ENCODE measurements at regions not wholly inside any gene's neighbourhood (a gene's known extent, or its start where the extent isn't known, plus 50 kb on each side); places are given as distances from the start of the nearest gene placed in this dataset.
"Not testable (repeated sequence)": the region's sequence is repeated elsewhere in the genome, so short reads cannot be mapped to it uniquely, and the experiment has no call there.

DNA sequence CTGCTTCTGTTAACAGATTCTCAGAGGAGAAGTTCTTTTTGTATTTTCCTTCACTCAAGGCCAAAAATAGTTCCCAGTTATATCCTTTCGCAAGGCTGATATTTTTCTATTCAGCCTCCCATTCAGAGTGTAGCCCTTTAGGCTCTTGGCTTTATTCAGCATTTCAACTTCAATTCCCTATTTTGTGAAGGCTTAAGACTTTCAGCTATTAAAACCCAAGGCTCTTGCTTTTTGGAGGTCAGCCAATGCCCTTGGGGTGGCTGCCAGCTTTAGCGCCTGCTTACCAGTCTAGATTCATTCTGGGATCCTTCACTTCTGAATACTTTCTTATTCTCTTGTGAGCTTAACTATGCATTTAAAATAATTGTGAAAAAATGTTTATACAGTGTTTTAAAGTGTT lies 57.3 kb upstream of the ADGRA3 start:
- no peak for DNase-seq

DNA sequence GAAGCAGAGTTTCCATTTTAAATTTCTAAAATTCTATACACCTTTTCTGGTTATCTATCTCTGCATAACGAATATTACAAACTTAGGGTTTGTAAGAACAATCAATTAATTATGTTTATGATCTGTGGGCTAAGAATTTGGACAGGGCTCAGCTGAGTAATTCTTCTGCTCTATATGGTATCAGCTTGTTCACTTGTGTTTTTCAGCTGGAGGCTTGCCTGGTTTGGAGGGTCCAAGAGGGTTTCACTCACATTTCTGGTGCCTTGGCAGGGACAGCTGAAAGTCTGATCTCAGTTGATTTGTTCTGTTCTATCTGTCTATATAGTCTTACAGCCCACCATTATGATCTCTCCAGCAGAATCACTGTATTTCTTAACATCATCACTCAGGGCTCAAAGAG lies 57.8 kb upstream of the ADGRA3 start:
- DNase-seq: no peak

DNA sequence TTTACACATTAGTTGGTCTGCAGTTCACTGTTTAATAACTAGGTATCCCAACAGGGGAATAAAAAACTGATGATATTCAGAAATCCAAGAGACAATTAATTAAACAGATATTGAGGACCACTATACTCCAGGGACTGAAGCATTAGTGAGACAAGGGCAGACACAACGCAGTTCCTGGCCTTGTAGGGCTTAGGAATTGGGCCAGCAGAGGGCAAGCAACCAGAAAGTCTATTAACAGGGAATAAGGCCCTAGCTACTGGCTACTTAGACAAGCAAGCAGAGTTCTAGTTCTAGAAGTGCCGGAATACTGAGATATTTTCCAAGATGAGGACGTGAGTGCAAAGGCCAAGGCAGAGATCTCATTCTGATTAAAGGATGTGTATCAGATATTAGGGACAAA lies 58.6 kb upstream of the ADGRA3 start:
- no peak for DNase-seq

DNA sequence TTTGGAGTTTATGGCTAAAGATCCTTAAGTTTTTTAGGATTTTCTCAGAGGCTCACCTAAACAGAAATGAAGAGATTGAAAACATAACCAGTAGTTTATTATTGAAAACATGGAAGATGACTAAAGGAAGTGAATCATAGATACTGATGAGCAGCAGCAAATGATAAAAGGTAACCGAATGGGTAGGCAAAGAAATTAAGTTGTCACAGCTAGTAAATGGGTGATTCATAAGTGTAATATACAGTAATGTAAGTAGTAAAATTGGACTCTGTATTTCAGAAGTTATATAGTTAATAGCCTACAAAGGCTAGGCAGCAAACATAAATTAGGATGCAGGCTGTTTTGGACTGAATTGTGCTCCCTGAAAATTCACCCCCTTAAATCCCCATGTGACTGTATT lies 59.0 kb upstream of the ADGRA3 start:
- no peak for DNase-seq

DNA sequence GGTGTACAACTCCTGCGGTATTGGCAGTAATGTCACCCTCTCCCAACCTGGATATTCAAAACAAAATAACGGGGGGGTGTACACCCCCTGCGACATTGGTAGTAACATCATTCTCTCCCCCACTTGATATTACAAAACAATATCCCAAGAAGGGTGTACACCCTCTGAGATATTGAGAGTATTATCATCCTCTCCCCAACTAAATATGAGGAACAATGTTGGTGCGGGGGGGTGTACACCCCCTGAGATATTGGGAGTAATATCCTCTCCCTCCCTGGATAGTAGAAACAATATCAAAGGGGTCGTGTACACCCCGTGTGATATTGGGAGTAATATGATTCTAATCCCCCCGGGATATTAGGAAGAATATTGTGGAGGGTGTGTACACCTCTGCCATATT lies 71.4 kb upstream of the ADGRA3 start:
- no peak for DNase-seq

DNA sequence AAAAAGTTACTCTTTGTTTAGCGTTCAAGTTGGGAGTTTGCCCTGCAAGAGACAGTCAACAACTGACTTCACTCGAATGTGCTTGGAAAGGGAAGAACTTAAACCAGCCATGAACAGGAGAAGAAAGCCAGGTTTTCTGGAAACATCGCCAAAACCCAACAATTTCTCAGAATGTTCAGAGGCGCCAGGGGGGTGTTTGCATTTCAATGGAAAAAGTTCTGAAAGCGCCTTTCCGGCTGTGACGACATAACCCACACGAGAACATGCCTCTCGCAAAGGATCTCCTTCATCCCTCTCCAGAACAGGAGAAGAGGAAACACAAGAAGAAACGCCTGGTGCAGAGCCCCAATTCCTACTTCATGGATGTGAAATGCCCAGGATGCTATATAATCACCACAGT lies 78.1 kb upstream of the ADGRA3 start:
- DNase-seq: no peak

DNA sequence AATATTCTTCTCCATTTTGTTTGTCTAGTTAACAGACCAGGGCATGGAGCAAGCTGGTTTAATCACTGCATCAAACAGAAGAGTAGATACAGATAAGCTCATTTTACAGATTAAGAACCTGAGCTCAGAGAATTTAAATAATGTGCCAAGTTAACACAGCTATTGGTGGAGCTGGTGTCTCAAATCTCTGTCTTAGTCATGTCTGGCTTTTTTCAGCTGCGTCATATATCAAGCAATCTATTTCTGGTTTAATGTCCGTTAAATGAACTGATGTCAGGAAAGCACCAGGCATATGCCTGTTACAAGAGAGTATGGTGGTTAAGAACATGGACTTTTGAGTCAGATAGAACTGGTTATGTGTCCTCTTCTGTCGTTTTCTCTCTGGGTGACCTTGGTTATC lies 79.8 kb upstream of the ADGRA3 start:
- no peak for DNase-seq

DNA sequence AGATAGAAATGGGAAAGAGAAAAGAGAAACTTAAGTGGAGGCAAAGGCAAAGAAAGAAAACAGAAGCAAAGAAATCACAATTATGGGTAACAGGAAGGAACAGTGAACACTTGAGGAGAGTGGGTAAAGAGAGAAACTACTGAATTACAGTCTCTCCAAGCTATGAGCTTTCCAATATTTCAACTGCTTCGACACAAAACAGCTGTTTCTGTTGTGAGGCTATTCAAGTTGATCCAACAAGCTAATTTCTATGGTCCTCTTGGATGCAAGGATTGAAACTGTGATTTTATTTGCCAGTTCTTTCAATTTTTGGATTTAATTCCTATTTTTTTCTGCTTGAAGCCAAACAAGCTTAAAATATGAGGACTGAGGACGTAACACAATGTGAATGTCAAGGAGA lies 80.5 kb upstream of the ADGRA3 start:
- DNase-seq: no peak

DNA sequence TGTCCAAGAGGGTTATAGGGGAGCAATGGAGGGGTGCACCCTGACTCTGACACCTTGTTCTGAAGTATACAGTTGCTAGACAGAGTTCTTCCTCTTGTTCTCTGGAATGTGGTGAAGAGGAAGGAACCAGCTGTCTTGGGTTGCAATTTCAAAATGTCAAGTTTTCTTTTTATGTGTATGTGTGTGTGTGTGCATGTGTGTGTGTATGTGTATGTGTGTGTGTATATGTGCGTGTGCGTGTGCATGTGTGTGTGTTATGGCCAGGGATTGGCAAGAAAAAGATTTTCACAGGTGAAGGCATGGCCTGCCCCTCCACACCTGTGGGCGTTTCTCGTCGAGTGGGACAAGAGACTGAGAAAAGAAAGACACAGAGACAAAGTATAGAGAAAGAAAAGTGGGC lies 81.6 kb upstream of the ADGRA3 start:
- DNase-seq: no peak

DNA sequence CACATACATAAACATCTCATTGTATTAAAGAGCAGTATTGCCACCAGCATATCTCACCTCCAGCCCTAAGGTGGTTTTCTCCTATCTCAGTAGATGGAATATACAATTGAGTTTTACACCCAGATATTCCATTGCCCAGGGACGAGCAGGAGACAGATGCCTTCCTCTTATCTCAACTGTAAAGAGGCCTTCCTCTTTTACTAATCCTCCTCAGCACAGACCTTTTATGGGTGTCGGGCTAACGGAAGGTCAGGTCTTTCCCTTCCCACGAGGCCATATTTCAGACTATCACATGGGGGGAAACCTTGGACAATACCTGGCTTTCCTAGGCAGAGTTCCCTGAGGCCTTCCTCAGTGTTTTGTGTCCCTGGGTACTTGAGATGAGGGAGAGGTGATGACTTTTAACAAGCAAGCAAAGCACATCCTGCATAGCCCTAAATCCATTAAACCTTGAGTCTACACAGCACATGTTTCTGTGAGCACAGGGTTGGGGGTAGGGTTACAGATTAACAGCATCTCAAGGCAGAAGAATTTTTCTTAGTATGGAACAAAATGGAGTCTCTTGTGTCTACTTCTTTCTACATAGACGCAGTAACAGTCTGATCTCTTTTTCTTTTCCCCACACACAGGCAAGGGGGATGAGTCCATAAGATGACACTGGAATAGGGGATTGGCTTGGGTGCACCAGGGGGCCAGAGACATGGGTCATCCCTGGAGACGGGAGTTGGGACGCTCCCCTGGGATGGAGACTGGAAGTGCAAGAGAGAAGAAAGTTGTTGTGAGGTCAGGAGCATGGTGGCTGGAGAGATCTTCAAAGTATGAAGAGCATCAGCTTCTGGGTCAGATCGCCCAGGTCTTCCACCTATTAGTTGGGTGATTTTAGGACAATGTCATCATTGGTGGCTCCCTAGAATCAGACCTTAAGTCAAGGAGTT lies 82.5 kb upstream of the ADGRA3 start:
- not testable (repeated sequence) for DNase-seq

DNA sequence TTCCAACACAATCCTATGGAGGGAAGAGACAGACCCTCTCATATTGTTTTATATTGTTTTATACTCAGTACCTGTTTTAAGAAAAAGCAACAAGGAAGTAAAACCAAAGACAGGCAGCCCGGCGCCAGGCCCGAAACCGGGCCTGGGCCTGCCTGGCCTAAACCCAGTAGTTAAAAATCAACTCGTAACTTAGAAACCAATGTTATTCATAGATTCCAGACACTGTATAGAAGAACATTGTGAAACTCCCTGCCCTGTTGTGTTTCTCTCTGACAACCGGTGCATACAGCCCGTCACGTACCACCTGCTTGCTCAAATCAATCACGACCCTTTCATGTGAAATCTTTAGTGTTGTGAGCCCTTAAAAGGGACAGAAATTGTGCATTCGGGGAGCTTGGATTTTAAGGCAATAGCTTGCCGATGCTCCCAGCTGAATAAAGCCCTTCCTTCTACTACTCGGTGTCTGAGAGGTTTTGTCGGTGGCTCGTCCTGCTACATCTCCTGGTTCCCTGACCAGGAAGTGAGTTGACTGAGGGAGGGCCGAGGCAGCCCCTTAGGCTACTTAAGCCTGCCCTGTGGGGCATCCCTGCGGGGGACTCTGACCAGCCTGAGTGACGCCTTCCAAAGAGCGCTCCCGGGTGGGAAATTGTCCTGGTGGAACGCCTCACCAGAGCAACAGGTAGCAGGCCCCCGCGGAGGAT lies 83.5 kb upstream of the ADGRA3 start:
- not testable (repeated sequence) for DNase-seq

DNA sequence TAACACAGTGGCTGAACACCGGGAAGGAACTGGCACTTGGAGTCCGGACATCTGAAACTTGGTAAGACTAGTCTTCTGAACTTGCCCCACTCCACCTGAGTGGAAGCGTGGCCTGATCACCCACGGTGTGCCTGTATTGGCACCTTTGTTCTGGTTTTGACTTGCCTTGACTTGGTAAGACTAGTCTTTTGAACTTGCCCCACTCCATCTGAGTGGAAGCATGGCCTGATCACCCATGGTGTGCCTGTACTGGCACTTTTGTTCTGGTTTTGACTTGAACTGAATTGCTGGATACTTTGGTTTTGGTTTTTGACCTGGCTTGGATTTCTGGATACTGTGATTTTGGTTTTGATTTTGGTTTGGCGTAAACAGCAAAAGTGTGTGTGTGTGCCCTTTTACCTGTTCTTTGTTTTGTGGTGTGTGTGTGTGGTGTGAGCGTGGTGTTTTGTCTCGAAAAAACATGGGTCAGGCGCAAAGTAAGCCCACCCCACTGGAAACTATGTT lies 84.1 kb upstream of the ADGRA3 start:
- not testable (repeated sequence) for DNase-seq

DNA sequence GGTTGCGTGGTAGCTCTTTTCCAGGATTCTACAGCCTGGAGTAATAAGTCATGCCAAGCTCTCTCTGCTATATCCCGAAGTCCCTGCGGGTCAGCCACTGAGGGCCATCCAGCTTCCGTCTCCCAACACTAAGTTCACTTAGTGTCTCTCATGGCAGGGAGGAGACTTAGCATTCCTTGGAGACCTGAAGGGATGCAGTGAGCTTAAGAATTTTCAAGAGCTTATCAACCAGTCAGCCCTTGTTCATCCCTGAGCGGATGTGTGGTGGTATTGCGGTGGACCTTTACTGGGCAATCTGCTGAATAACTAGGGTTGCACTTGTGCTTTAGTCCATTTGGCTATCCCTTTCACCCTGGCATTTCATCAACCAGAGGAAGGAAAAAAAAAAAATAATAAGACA lies 85.8 kb upstream of the ADGRA3 start:
- not testable (repeated sequence) for DNase-seq

DNA sequence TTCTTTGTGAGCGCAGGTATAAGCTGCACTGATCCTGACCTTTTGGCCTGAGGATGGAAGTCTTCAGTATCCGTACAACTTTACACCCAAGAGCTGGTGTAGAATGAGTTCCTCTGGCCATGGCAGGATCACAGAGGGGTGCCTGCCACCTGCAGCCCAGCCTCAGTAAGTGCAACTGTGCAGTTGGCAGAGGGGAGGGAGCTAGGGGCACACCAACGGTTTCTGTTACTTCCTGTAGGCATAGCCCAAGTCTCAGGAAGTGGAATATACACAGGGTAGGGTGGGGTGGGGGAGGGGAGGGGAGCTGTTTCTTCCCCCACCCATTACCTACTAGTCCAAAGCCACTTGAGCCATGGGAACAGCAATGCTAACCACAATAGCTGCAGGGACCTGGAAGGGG lies 85.4 kb upstream of the GBA3 start:
- no peak for DNase-seq

DNA sequence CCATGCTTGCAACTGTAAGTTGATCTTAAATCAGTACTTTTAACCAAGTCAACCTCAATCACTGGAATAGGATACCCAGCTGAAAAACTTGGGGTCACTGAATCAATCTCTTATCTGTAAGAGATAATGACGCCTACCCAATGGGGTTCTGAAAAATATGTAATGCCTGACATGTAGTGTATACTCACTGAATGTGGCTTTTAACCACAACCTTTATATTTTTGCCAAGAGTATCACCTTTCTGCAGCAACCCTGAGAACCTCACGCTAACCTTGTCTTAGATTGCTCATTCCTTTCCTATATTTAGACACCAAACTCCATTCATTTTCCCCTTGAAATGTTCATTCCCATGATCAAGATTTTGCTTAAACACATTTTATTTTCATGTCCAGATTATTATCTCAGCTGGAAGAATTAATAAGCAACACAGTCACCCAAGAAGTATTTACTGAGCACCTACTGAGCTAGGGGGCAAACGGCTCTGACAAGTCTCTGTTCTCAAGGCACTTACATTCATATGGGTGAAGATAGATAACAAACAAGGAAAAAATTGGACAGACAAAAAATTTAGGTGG lies 82.7 kb upstream of the GBA3 start:
- DNase-seq: not testable (repeated sequence)

DNA sequence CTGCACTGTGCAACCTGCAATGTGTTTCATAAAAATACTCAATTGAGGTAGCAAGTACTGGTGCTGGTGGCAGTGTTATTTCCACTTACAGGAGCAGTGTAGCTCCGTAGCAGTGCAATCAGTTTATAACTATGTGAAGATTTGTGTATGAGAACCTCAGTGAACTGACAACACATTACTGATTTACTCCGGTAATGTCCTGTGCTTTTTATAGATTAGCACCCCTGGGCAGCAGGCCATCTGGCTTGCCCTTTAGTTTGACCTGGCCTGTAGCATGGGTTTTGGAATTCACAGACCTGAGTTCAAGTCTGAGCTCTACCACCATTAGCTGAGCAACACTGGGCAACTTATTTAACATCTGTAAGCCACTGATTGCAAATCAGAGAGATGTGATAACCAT lies 78.6 kb upstream of the GBA3 start:
- no peak for DNase-seq

DNA sequence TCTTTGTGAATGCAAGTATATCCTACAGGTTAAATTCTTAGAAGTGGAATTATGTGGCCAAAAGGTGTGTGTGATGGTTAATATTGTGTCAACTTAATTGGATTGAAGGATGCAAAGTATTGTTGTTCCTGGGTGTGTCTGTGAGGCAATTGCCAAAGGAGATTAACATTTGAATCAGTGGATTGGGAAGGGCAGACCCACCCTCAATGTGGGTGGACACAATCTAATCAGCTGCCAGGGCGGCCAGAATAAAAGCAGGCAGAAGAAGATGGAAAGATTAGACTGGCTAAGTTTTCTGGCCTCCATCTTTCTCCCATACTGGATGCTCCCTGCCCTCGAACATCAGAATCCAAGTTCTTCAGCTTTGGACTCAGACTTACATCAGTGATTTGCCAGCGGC lies 76.2 kb upstream of the GBA3 start:
- no peak for DNase-seq

DNA sequence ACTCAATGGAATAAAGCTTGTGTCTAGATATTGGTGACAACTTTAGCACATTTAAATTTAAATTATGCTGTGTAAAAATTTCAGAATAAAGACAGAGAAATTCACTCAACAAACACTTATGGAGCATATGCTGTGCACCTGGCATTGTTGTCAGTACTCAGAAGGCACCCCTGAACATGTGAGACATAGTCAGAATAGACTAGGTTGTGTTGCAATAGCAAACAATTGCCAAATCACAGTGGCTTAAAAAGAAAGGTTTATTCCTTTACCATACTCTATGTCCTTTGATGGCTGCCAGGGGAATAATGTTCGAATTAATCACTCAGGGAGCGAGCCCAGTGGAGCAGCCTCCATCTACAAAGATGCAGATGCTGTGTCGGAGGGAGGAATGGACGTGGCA lies 72.6 kb upstream of the GBA3 start:
- not testable (repeated sequence) for DNase-seq

DNA sequence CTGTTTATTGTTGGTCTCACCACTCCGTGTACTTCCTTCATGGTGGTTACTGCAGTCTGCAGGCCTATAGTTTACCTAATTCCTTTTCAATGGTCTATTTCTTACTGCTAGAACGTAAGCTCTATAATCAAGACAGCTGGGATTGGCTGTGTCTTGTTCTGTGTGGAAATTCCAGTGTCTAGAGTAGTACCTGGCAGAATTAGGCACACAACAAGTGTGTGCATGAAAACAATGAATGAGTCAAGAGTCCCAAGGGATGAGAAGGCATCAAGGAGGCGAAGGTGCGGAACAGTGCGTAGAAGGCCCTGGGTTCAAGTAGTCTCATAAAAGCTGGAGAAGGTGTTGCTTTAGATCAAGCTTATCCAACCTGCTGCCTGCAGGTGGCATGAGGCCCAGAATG lies 70.8 kb upstream of the GBA3 start:
- not testable (repeated sequence) for DNase-seq

DNA sequence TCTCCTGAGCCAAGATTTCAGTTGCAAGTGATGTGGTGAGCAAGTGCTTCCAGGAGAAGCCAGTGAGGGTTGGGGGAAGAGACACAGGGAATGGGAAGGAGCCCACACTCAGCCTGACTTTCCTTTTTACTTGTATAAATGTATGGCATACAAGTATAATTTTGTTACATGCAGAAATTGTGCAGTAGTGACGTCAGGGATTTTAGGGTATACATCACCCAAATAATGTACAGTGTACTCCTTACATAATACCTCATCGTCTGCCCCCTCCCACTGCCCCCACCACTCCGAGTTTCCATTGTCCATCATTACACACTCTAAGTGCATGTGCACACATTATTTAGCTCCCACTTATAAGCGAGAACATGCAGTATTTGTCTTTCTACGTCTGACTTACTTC lies 68.7 kb upstream of the GBA3 start:
- DNase-seq: not testable (repeated sequence)

DNA sequence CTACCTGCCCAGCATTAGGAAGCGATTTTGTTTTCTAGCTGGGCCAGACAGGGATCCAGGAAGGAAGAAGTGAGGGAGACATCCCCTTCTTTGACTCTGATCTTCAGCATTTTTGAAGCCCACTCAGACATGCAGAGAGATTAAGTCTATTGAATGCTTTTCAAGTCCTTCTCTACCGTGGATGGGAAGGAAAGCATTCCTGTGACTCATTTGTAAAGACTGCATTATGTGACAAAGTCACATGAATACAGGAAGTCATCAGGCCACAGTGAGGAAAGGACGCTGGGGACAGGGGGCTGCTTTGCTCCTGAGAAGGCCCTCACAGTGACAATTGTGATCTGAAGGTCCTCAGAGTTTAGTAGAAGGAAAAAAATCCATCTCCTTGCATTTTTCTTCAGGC lies 67.4 kb upstream of the GBA3 start:
- no peak for DNase-seq

DNA sequence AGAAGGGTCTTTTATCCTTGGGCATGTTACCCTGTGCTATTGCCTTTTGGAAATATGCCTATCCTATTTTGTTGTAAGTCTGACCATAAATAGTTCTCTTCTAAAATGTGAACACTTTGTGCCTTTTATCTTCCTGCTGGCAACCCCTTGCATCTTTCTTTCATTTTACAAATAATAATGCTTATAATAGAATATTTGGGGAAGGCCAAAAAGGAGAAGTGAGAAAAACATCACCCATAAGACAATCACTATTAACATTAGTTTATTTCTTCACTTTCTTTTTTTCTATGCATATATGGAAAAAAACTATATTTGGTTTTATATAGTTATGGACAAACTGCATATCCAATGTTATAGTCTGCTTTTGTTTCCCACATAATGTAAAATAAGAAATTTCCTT lies 64.9 kb upstream of the GBA3 start:
- DNase-seq: not testable (repeated sequence)

DNA sequence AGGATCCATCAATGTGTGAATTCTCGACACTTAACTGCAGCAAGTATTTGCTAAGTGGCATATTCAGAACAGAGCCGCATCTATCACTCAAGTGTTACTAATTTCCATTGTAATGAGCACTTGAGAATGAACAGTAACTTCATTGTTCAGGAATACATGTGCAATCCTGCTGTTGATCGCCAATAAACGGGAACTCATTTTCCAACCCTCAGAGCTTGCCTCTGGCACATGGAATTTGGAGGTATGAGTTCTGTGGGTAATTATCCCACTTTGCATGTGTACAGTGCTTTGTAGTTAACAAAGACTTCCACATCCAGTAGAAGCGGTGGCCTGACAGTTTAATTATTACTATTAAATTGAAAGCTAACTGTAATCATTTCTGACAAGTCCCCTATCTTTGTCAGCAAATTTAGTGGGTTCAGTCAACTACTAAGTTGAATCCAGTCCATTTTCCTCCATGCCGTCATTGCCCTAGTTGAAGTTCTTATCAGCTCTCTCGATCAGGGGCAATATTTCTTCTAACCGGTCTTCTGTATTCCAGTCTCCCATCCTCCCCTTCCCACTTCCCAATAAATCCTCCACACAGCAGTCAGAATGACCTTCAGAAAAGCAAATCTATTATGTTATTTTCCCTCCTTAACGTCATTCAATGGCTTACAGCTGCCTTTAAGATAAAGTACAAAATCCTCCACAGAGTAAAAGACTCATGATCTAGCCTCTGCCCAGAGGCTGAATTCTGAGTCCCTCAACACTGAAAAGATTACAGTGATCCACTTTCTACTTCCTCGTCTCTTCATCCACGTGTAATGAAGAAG lies 62.4 kb upstream of the GBA3 start:
- peak; percentile 72 for DNase-seq
